ENCODE measurements at regions not wholly inside any gene's neighbourhood (a gene's known extent, or its start where the extent isn't known, plus 50 kb on each side); places are given as distances from the start of the nearest gene placed in this dataset.

DNA sequence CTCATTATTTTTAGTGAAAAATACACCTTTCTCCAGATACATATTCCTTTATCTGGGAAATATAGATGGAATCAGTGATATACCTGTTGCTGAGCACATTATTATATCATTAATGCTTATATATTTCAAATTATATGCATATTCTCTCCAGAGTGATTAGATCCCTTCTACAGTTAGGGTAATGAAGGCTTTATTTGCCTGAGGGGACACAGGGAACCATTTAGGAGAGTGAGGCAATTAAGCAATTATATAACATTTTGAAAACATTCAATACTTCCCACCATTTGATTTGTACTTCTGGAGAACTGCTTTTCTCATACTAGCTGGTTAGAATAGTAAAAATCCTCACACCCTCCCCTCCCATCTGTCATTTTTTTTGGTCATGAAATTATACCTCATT, 212.8 kb upstream of the NOVA1 start:
- H3K27ac ChIP-seq = no peak overlapping the region
- DNase-seq (no peak), ATAC-seq (no peak)
- no peaks in the 10 kb centered on the region for H3K9me3 ChIP-seq
- no peak for TF ChIP-seq CTCF (IDR thresholded peaks at IDR 0.05)
- TF ChIP-seq POLR2A (IDR thresholded peaks at IDR 0.05) = no peak
- no peaks in the 10 kb centered on the region for H3K36me3 ChIP-seq
- H3K4me1 ChIP-seq = no peaks in the 10 kb centered on the region
- no peaks in the 10 kb centered on the region for H3K27me3 ChIP-seq
- intact Hi-C loops (cut with DNase I) = no loop called here
- no peak overlapping the region for H3K4me3 ChIP-seq

- H3K27ac ChIP-seq = no peak overlapping the region
- no peak overlapping the region for H3K4me3 ChIP-seq
- ATAC-seq = no peak
- H3K36me3 ChIP-seq = no peaks in the 10 kb centered on the region
- 78 to 85% (median 84%) methylated on average over 3 of the region's 3 CpGs for WGBS, 4 donors
- TF ChIP-seq CTCF (IDR thresholded peaks at IDR 0.05) = no peak
- TF ChIP-seq POLR2A (IDR thresholded peaks at IDR 0.05) = no peak
- intact Hi-C loops (cut with DNase I) = no loop called here
- no peaks in the 10 kb centered on the region for H3K4me1 ChIP-seq
- H3K9me3 ChIP-seq = no peaks in the 10 kb centered on the region
- no peak for DNase-seq
- H3K27me3 ChIP-seq = no peaks in the 10 kb centered on the region
Measured at GRCh38 chr14:26811756-26812305, 214.0 kb upstream of the NOVA1 start.

GRCh38 chr14:26820138-26820537, 222.3 kb upstream of the NOVA1 start:
- ATAC-seq = no peak
- DNase-seq = no peak
- no peaks in the 10 kb centered on the region for H3K4me1 ChIP-seq
- H3K4me3 ChIP-seq = no peak overlapping the region
- intact Hi-C loops (cut with DNase I) = no loop called here
- TF ChIP-seq POLR2A (IDR thresholded peaks at IDR 0.05) = no peak
- TF ChIP-seq CTCF (IDR thresholded peaks at IDR 0.05) = no peak
- no peaks in the 10 kb centered on the region for H3K27me3 ChIP-seq
- H3K36me3 ChIP-seq = no peaks in the 10 kb centered on the region
- WGBS, 4 donors = 88 to 94% (median 92%) methylated on average over 1 of the region's 1 CpG
- H3K27ac ChIP-seq = no peak overlapping the region
- no peaks in the 10 kb centered on the region for H3K9me3 ChIP-seq

DNA sequence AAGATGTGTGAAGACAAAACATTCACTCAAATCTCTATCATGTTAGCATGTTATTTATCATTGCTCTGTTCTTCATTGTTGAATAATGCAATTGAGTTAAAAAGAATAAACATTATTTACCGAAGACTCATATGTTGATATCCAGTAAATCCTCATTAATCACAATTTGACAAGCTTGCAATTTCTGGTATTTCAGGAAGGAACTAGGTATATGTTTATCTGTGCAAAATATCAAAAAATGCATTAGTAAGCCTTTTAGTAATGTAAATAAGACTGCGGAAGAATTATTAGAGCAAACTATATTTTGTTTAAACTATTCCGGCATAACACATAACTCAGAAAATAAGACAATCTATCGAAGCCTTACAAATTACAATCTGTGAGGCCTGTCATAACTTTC, 222.7 kb upstream of the NOVA1 start:
- Histone ChIP-seq H3K9me3 (no peaks in the 10 kb centered on the region), H3K4me3 (no peak overlapping the region), H3K36me3 (no peaks in the 10 kb centered on the region), H3K27me3 (no peaks in the 10 kb centered on the region), H3K27ac (no peak overlapping the region), H3K4me1 (no peaks in the 10 kb centered on the region)
- no peak for ATAC-seq
- DNase-seq = no peak
- intact Hi-C loops (cut with DNase I) = no loop called here
- TF ChIP-seq CTCF (IDR thresholded peaks at IDR 0.05) (no peak), POLR2A (IDR thresholded peaks at IDR 0.05) (no peak)
- 85 to 94% (median 89%) methylated on average over 4 of the region's 4 CpGs for WGBS, 4 donors

Measured in heart left ventricle (tissue), 16 donors.